ENCODE measurements at regions not wholly inside any gene's neighbourhood (a gene's known extent, or its start where the extent isn't known, plus 50 kb on each side); places are given as distances from the start of the nearest gene placed in this dataset.

DNA sequence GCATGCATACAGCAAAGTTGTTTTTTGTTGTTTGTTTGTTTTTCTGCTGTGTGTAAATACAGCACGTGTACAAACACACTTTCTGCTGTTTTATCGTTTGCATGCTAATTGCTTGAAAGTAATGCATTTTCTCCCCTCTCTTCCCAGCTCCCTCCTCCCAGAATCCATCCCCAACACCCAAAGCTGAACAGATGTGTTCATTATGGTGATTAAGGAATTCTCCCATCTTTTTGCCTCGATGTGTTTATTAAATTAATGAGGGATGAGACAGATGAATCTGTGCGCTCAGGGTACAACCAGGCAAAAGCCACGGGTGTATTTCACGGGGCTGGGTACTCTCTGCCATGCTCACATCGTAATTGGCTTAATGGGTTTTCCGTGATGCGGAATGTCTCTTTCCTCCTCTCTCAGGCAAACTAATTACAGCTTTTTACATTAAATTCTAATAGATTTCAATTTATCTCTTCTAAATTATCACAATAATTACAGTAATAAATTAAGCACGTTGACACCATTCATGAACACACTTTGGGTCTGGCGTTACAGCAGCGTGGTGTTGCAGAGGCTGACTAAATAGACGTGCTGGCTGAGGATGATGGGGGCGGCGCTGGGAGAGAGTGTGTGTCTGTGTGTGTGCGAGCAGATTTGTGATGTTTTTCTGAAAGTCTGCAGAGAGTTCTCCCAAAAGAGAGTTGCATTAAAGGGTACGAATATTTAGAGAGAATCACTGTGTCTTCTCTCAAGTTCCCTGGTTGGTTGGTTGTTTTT, 117.7 kb downstream of the CRLF2 start:
- TF ChIP-seq CTCF (IDR thresholded peaks at IDR 0.05) (no peak), POLR2A (IDR thresholded peaks at IDR 0.05) (no peak), POLR2AphosphoS5 (IDR thresholded peaks at IDR 0.05) (no peak), EP300 (IDR thresholded peaks at IDR 0.05; ENCODE audit: low read depth) (no peak)
